Activated B cell treated with CpG ODN at 0.5 μM for 24 hours (primary cell): ENCODE measurements at regions not wholly inside any gene's neighbourhood (a gene's known extent, or its start where the extent isn't known, plus 50 kb on each side); places are given as distances from the start of the nearest gene placed in this dataset.

Experiments used
- ATAC-seq: fragments of 200-7000 bp; cut with Tn5 transposase; one replicate; pipeline ENCODE4 v1.10.0; 2021; ENCODE audit warnings: low read depth, mild to moderate bottlenecking, moderate library complexity
- CTCF ChIA-PET: fragments of 350-600 bp; sonication (Branson Sonifier 250); formaldehyde crosslinking; loops from one replicate; lab custom pipeline; 2021; ENCODE audit warnings: antibody characterized with exemption; lab: Charles Lee
- POLR2A ChIA-PET: fragments of 350-600 bp; sonication (Branson Sonifier 250); formaldehyde crosslinking; loops from one replicate; lab custom pipeline; 2021; ENCODE audit warnings: antibody characterized with exemption; lab: Charles Lee
- DNase-seq: peaks from one replicate; pipeline ENCODE4 v3.0.0; 2022
- H3K27ac Mint-ChIP-seq: one replicate; pipeline ENCODE4 v1.8.0; 2020; ENCODE audit warnings: mixed read lengths
- H3K27me3 Mint-ChIP-seq: one replicate; pipeline ENCODE4 v1.8.0; 2021; ENCODE audit warnings: mixed read lengths
- H3K36me3 Mint-ChIP-seq: one replicate; pipeline ENCODE4 v1.8.0; 2021; ENCODE audit warnings: low read depth, mixed read lengths
- H3K4me1 Mint-ChIP-seq: one replicate; pipeline ENCODE4 v1.8.0; 2021; ENCODE audit warnings: mixed read lengths
- H3K4me3 Mint-ChIP-seq: one replicate; pipeline ENCODE4 v1.8.0; 2020; ENCODE audit warnings: mild to moderate bottlenecking, mixed read lengths
- H3K9me3 Mint-ChIP-seq: one replicate; pipeline ENCODE4 v1.8.0; 2020; ENCODE audit warnings: mixed read lengths
- intact Hi-C: fragments of 100-400 bp; cut with micrococcal nuclease; formaldehyde crosslinking; loops from one replicate; pipeline ENCODE4 v1.15.1; 2024
- TF ChIP-seq, protein P1 (sequence below): fragments of 200-600 bp; IDR thresholded peaks from one replicate; pipeline ENCODE4 v1.8.0; 2022; ENCODE audit warnings: antibody characterized with exemption, mild to moderate bottlenecking

DNA sequence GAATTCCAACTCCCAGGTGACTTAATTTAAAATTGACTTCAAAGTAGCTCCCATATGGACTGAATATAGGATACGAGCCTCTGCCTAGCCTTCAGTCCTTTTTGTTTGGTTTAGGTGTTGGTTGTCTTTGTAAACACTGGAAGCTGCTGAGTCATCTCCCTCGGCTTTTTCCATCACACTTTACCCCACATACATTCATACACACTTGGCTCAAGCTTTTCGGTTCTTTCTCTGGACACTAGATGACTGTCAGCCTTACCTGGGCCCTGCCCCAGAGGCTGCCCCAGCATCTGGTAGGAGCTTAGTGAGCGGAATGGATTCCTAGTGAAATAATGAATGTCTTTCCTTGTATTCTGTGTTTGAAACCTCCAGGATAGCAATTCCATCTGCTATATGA, 201.5 kb upstream of the IL12A start:
- intact Hi-C loops, result no loop called here
- H3K9me3 Mint-ChIP-seq, result no peaks in the 10 kb centered on the region
- no peaks in the 10 kb centered on the region for H3K36me3 Mint-ChIP-seq
- peaks cover 6% of the 10 kb centered on the region for H3K27me3 Mint-ChIP-seq
- ATAC-seq, result no peak
- DNase-seq, result no peak
- POLR2A ChIA-PET, result no interaction called here
- CTCF ChIA-PET, result no interaction called here
- no peak overlapping the region for H3K4me3 Mint-ChIP-seq
- TF ChIP-seq, protein P1, sequence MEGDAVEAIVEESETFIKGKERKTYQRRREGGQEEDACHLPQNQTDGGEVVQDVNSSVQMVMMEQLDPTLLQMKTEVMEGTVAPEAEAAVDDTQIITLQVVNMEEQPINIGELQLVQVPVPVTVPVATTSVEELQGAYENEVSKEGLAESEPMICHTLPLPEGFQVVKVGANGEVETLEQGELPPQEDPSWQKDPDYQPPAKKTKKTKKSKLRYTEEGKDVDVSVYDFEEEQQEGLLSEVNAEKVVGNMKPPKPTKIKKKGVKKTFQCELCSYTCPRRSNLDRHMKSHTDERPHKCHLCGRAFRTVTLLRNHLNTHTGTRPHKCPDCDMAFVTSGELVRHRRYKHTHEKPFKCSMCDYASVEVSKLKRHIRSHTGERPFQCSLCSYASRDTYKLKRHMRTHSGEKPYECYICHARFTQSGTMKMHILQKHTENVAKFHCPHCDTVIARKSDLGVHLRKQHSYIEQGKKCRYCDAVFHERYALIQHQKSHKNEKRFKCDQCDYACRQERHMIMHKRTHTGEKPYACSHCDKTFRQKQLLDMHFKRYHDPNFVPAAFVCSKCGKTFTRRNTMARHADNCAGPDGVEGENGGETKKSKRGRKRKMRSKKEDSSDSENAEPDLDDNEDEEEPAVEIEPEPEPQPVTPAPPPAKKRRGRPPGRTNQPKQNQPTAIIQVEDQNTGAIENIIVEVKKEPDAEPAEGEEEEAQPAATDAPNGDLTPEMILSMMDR, result no peak
- no peak overlapping the region for H3K27ac Mint-ChIP-seq
- H3K4me1 Mint-ChIP-seq, result no peaks in the 10 kb centered on the region

DNA sequence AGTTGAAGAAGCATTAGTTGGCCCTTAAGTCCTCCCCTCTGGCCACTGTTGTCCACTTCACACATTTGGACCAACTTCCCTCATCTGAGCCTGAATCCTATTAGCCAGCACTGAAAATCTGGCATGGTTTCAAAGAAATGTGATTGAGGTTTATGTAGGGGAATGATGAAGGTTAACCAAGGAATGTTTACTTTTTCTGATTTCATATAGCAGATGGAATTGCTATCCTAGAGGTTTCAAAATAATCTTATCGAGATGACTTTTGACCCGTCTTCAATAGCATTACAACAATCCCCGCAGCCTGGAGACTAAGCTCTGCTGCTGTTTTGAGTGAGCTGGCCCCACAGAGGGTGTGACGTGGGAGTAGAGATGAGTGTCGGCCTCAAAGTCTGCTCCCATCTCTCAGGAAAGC, 200.8 kb upstream of the IL12A start:
- H3K4me1 Mint-ChIP-seq, result no peaks in the 10 kb centered on the region
- POLR2A ChIA-PET, result no interaction called here

DNA sequence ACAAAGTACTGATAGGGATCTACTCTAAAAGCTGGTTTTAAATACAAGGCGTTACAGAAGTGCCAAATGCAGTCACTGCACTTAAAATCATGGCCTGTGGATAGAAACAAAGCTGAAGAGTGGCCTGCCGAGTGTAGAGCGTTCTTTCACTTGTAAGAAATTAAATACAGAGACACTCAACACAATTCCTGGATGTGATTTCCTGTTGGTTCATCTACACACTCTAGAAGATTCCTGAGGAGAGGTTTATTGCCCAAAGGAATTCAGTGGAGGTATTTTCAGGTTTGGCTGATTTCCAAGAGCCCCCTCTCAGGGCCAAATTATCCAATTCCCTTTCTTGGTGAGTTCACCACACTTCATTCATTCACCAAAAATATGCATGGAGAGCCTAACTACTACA, 200.3 kb upstream of the IL12A start:
- Mint-ChIP-seq H3K36me3 (no peaks in the 10 kb centered on the region), H3K27me3 (peaks cover 6% of the 10 kb centered on the region), H3K4me1 (no peaks in the 10 kb centered on the region), H3K9me3 (no peaks in the 10 kb centered on the region), H3K27ac (no peak overlapping the region), H3K4me3 (no peak overlapping the region)
- TF ChIP-seq, protein P1, result no peak
- CTCF ChIA-PET, result no interaction called here
- ATAC-seq, result no peak
- no peak for DNase-seq
- intact Hi-C loops, result no loop called here
- POLR2A ChIA-PET, result no interaction called here

More for the DNA sequence above, 200.8 kb upstream of the IL12A start:
- no peak overlapping the region for H3K27ac Mint-ChIP-seq
- CTCF ChIA-PET, result no interaction called here
- intact Hi-C loops, result no loop called here
- H3K36me3 Mint-ChIP-seq, result no peaks in the 10 kb centered on the region
- TF ChIP-seq, protein P1, result no peak
- no peak overlapping the region for H3K4me3 Mint-ChIP-seq
- ATAC-seq (no peak), DNase-seq (no peak)
- peaks cover 6% of the 10 kb centered on the region for H3K27me3 Mint-ChIP-seq
- H3K9me3 Mint-ChIP-seq, result no peaks in the 10 kb centered on the region

DNA sequence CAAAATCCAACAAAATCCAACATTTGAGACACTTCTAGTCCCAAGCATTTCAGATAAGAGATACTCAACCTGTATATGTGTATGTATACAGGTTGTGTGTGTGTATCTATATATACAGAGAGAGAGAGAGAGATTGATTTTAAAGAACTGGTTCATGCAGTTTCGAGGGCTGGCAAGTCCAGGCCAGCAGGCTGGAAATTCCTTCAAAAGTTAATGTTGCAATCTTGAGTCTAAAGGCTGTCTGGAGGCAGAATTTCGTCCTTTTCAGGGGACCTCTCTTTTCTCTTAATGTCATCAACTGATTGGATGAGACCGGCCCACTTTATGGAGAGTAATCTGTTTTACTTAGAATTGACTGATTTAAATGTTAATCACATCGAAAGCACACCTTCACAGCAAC, 199.6 kb upstream of the IL12A start:
- intact Hi-C loops, result no loop called here
- TF ChIP-seq, protein P1, result no peak
- no peak overlapping the region for H3K27ac Mint-ChIP-seq
- H3K4me1 Mint-ChIP-seq, result no peaks in the 10 kb centered on the region
- ATAC-seq, result no peak
- no peaks in the 10 kb centered on the region for H3K9me3 Mint-ChIP-seq
- H3K36me3 Mint-ChIP-seq, result no peaks in the 10 kb centered on the region
- CTCF ChIA-PET, result no interaction called here
- no peak overlapping the region for H3K4me3 Mint-ChIP-seq
- DNase-seq, result no peak
- H3K27me3 Mint-ChIP-seq, result peaks cover 2% of the 10 kb centered on the region
- POLR2A ChIA-PET, result no interaction called here

DNA sequence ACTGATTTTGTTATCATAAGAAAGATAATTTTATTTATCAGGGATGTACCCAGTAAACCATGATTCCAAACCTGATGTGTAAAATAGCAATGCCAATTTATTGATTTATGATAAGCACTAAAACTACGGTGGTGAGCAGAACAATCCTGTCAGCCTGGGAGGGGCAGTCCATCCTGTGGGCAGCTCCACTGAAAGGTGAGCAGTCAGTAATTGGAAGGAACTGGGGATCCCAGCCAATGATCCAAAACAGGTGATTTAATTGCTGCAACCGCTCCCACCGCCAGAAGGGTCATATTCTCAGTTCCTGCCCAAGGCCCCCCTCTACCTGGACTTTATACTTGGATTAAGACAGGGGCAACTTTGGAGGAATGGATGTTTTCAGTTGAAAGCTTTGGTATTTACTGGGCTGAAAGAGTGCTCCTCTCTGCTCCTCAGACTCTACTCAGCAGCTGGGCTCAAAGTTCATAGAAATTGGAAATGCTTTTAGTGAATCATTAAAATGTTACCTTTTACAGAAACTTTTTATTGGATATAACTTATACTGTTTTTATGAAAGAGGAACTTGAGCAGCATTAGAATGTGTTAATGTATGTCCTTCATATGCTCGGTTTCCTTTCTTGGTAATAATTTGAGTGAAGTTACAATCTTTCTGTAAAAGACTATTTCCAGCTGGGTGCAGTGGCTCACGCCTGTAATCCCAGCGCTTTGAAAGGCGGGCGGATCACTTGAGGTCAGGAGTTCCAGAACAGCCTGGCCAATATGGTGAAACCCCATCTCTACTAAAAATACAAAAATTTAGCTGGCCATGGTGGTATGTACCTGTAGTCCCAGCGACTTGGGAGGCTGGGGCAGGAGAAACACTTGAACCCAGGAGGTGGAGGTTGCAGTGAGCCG, 198.6 kb upstream of the IL12A start:
- intact Hi-C loops, result no loop called here
- POLR2A ChIA-PET, result no interaction called here
- H3K4me1 Mint-ChIP-seq, result no peaks in the 10 kb centered on the region
- ATAC-seq (no peak), DNase-seq (no peak)
- H3K4me3 Mint-ChIP-seq, result no peak overlapping the region
- TF ChIP-seq, protein P1, result no peak
- H3K9me3 Mint-ChIP-seq, result no peaks in the 10 kb centered on the region
- no peak overlapping the region for H3K27ac Mint-ChIP-seq
- peaks cover 2% of the 10 kb centered on the region for H3K27me3 Mint-ChIP-seq
- CTCF ChIA-PET, result no interaction called here
- H3K36me3 Mint-ChIP-seq, result no peaks in the 10 kb centered on the region
